Fibroblast of villous mesenchyme (primary cell): ENCODE measurements at regions not wholly inside any gene's neighbourhood (a gene's known extent, or its start where the extent isn't known, plus 50 kb on each side); places are given as distances from the start of the nearest gene placed in this dataset.

ENCODE experiments used
- DNase-seq: peaks from one replicate; pipeline ENCODE4 v3.0.0-alpha.2; 2010; ENCODE audit warnings: low read depth
- H3K4me3 ChIP-seq: 2 replicates; pipeline ENCODE4 v1.5.1; 2011; ENCODE audit warnings: low read depth, mild to moderate bottlenecking, low read length
- TF ChIP-seq, protein P1 (sequence below): IDR thresholded peaks from 2 replicates; pipeline ENCODE4 v1.5.1; 2012; ENCODE audit warnings: low read depth, mild to moderate bottlenecking, low read length; ENCODE audit not compliant: insufficient read depth

DNA sequence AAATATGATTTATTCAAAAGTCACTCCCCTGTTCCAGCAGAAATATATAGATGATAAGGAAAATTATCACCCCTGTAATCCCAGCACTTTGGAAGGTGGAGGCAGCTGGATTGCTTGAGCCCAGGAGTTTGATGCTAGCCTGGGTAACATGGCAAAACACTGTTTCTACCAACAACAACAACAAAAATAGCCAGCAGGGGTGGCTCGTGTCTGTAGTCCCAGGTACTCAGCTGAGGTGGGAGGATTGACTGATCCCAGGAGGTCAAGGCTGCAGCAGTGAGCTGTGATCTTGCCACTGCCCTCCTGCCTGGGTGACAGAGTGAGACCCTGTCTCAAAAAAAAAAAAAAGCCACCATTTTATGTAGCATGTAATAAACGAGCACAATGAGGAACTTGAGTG is 1546.5 kb downstream of the NCAM2 start:
- no peak overlapping the region for H3K4me3 ChIP-seq
- no peak for DNase-seq
- TF ChIP-seq, protein P1, sequence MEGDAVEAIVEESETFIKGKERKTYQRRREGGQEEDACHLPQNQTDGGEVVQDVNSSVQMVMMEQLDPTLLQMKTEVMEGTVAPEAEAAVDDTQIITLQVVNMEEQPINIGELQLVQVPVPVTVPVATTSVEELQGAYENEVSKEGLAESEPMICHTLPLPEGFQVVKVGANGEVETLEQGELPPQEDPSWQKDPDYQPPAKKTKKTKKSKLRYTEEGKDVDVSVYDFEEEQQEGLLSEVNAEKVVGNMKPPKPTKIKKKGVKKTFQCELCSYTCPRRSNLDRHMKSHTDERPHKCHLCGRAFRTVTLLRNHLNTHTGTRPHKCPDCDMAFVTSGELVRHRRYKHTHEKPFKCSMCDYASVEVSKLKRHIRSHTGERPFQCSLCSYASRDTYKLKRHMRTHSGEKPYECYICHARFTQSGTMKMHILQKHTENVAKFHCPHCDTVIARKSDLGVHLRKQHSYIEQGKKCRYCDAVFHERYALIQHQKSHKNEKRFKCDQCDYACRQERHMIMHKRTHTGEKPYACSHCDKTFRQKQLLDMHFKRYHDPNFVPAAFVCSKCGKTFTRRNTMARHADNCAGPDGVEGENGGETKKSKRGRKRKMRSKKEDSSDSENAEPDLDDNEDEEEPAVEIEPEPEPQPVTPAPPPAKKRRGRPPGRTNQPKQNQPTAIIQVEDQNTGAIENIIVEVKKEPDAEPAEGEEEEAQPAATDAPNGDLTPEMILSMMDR, result no peak

DNA sequence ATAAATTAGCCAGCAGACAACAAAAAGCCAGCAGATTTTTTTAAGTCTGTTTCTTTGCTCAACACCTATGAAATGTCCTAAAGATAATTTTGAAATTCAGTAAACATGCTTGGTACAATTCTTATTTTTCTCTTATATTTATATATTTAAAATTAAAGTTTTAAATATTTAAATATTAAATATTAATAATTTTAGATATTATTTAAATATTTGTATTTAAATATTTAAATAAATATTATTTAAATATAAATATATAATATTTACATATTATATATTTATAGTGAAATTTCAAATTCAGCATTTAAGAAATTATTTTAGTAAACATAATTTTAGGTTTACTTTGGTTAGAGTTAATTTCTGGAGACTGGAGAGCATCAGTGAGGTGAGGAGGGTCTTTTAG is 1554.2 kb downstream of the NCAM2 start:
- DNase-seq, result no peak
- TF ChIP-seq, protein P1, result no peak
- H3K4me3 ChIP-seq, result no peak overlapping the region

DNA sequence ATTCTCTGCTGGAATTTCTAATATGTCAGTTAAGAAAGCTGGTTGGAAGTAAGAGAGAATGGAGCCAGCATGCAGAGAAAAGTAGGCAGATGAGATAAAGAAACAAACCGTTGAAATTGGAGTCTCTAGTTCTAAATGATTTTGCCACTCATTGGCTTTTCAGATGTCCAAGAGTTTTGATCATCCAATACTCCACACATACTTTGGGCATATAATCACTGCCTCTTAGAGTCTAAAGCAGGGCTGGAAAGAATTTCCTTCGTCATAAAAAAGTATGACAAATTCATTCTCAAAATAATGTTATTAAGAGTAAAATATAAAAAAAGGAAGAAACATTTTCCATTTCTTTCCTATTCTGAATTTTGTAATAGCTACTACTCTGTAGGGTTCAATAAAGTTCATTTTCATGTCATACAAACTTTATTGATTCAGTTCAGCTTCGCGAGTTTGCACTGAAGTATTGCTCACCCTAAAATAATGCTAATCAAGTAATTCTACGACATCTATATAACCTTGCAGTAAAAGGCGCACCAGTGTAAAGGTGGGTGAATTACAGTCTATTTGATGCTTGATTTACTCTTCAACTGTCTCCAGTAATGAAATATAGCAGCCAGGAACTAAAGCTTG is 1556.6 kb downstream of the NCAM2 start:
- no peak for DNase-seq
- TF ChIP-seq, protein P1, result no peak
- no peak overlapping the region for H3K4me3 ChIP-seq

DNA sequence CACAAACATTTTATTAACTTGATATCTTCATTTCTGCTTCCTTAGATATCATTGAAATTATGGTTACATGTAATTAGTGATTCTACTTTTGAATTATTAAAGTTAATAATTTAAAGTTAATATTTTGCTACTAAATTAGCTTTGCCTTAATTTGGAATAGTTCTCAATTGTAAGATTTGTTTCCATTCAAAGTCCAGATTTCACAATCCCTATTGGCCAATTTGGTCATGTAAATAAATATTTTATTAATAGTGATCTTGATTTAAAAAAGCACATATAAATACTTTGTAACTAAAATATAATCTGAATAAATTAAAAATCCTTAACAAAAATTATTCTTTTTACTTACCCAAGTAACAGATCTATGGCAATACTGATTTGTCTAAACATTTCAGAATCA is 1558.6 kb downstream of the NCAM2 start:
- no peak for DNase-seq
- no peak overlapping the region for H3K4me3 ChIP-seq
- TF ChIP-seq, protein P1, result no peak

DNA sequence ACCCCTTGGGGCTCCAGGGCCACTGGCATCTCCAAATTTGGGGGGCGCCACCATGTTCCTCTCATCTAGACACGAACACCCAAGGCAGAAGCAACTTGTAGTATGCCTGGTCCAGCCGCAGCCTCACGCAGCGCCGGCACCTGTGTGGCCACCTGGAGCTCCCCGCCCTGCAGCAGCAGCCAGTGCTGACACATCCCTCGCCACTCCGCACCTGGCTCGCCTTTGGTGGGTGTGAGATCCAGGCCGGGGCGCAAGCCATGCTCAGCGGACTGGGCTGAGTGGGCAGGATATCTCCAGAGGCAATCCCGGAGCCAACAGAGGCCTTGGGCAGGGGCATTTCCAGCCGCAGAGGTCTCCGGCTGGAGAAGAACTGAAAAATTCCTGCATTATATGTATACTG is 1563.7 kb downstream of the NCAM2 start:
- H3K4me3 ChIP-seq, result no peak overlapping the region
- no peak for DNase-seq
- TF ChIP-seq, protein P1, result no peak

DNA sequence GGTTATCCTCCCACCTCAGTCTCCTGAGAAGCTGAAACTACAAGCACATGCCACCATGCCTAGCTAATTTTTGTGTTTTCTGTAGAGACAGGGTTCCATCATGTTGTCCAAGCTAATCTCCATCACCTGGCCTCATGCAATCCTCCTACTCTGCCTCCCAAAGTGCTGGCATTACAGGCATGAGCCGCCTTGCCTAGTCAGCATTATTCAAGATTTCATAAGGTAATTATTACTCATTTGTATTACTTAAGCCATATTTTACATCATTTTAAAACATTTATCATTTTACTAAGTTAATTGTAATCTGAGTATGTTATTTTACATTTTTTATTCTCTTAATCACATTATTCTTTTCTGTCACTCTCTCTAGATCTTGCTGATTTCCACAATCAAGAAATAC is 1575.6 kb downstream of the NCAM2 start:
- no peak for DNase-seq
- H3K4me3 ChIP-seq, result no peak overlapping the region
- TF ChIP-seq, protein P1, result no peak

DNA sequence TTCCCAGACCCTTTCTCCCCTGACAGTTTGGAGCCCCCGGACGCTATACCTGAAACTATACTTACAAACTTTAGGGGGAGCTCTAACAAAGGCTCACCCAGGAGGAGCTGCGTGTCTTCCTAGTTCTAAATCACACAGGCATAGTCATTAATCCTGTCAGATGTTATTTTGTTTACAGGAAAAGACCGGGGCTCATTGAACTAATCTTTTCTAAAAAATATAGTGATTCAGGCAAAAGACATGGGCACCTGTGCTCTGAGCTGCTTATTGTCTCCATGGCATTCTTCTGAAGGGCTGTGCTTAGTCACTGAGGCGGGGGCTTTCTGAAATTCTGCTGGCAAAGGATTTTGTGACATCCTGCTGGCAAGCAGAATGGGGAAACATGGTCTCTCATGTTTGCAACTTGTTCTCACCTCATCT is 1577.0 kb downstream of the NCAM2 start:
- TF ChIP-seq, protein P1, result no peak
- H3K4me3 ChIP-seq, result no peak overlapping the region

More for the DNA sequence above, 1577.0 kb downstream of the NCAM2 start:
- no peak for DNase-seq
